ENCODE measurements at regions not wholly inside any gene's neighbourhood (a gene's known extent, or its start where the extent isn't known, plus 50 kb on each side); places are given as distances from the start of the nearest gene placed in this dataset.

DNA sequence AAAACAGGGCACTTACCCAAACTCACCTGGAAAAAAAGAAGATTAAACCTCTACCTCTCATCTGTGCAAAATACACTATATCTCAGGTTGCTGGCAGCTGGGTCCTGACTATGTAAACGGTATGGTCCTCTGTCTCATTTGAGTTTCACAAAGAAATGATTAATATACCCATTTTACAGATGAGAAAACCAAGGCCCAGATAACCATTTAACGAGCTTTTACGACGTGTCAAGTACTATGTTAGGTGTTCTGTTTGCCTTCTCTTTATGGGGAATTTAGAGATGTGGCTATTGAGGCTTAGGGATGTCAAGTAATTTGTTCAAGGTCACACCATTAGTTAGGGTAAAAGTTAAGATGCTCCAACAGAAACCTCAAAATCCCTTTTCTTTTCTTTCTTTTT lies 140.4 kb upstream of the USP24 start:
- POLR2A ChIA-PET (ENCODE audit: partially characterized antibody) = no interaction called here
- Histone ChIP-seq H3K4me1 (replicated peaks in 1 of 4; ENCODE audit: control insufficient read depth in 3 of 4, insufficient read depth in 4 of 4, low read length in 3 of 4) (no peaks in the 10 kb centered on the region), H3K79me1 (ENCODE audit: low read depth, low read length) (no peaks in the 10 kb centered on the region), H4K8ac (ENCODE audit: extremely low read depth, insufficient read depth, low read length) (no peak overlapping the region), H3K9ac (replicated peaks in 1 of 4; ENCODE audit: extremely low read depth in 1 of 4, low read depth in 3 of 4, low read length in 3 of 4) (no peak overlapping the region), H2BK120ac (replicated peaks; ENCODE audit: low read depth, low read length) (no peak overlapping the region), H3K18ac (ENCODE audit: extremely low read depth, low read length) (no peak overlapping the region), H3K36me3 (ENCODE audit: control insufficient read depth in 2 of 4, insufficient read depth in 4 of 4, low read length in 3 of 4) (no peaks in the 10 kb centered on the region), H2BK15ac (ENCODE audit: low read length) (no peak overlapping the region), H3K4me2 (ENCODE audit: insufficient read depth in 1 of 2, low read depth in 2 of 2, low read length in 2 of 2) (no peak overlapping the region), H3K14ac (ENCODE audit: insufficient read length) (no peak overlapping the region), H3K9me3 (ENCODE audit: insufficient read depth in 2 of 2, low read depth in 1 of 2, low read length in 1 of 2) (no peaks in the 10 kb centered on the region), H3K56ac (replicated peaks; ENCODE audit: insufficient read length, low read depth, low read length) (no peak overlapping the region), H3K79me2 (ENCODE audit: control insufficient read depth in 1 of 2, insufficient read depth in 2 of 2, low read length in 2 of 2) (no peaks in the 10 kb centered on the region), H3K4me3 (ENCODE audit: extremely low read depth in 1 of 4, insufficient read depth in 2 of 4, low read depth in 3 of 4, low read length in 4 of 4) (no peak overlapping the region), H3K27ac (ENCODE audit: low read depth, low read length) (no peak overlapping the region), H2BK5ac (ENCODE audit: low read depth, low read length) (no peak overlapping the region), H2BK12ac (ENCODE audit: low read depth, low read length) (no peak overlapping the region), H2AFZ (ENCODE audit: low read length) (no peak overlapping the region), H2BK20ac (ENCODE audit: low read length) (no peak overlapping the region), H3K23me2 (ENCODE audit: low read depth, low read length) (no peaks in the 10 kb centered on the region), H4K20me1 (replicated peaks in 1 of 2; ENCODE audit: control insufficient read depth in 1 of 2, insufficient read depth in 2 of 2, low read length in 2 of 2) (no peaks in the 10 kb centered on the region), H2AK5ac (ENCODE audit: low read depth, low read length) (no peak overlapping the region), H3K27me3 (replicated peaks in 1 of 4; ENCODE audit: control insufficient read depth in 3 of 4, extremely low read depth in 1 of 4, insufficient read depth in 3 of 4, low read length in 3 of 4) (no peaks in the 10 kb centered on the region), H3K23ac (ENCODE audit: insufficient read length) (no peak overlapping the region), H3K4ac (replicated peaks; ENCODE audit: insufficient read length, low read depth, low read length) (no peak overlapping the region), H4K91ac (replicated peaks; ENCODE audit: insufficient read length, low read length) (no peak overlapping the region), H4K5ac (ENCODE audit: insufficient read length, low read depth, low read length) (no peak overlapping the region)
- WGBS, 2 experiments (ENCODE audit: extremely low coverage in 1 of 2, insufficient coverage in 1 of 2, insufficient read length in 1 of 2, insufficient replicate concordance in 2 of 2, low coverage in 1 of 2, low lambda C conversion rate in 2 of 2, missing lambda C conversion rate in 1 of 2) = 85% methylated on average over 4 of the region's 4 CpGs; no CpG with 5 or more reads in 1 of the 2 experiments
- FAIRE-seq (no peak), DNase-seq (ENCODE audit: low read depth in 1 of 2, low spot score in 2 of 2) (no peak)
- CTCF ChIA-PET (ENCODE audit: partially characterized antibody) = interaction anchor here (1.1 to 4.9 kb wide), 2 partner anchors 20 to 30 kb away, joined by 3 to 21 read pairs; no protein-coding TSS in a partner anchor
- TF ChIP-seq SP2 (IDR thresholded peaks at IDR 0.05; ENCODE audit: low read length) (no peak), RAD21 (IDR thresholded peaks at IDR 0.05 in 1 of 2, conservative IDR thresholded peaks at IDR 0.05 in 1 of 2; ENCODE audit: low read depth in 2 of 2, low read length in 2 of 2) (no peak), POLR2AphosphoS5 (IDR thresholded peaks at IDR 0.05; ENCODE audit: low read depth, low read length) (no peak), FOSL1 (IDR thresholded peaks at IDR 0.05; ENCODE audit: insufficient read depth, low read depth, low read length) (no peak), SAP30 (IDR thresholded peaks at IDR 0.05; ENCODE audit: insufficient read depth, insufficient replicate concordance, low read length) (no peak), SIX5 (IDR thresholded peaks at IDR 0.05; ENCODE audit: low read depth, low read length) (no peak), EGR1 (IDR thresholded peaks at IDR 0.05; ENCODE audit: borderline replicate concordance, low read depth, low read length) (no peak), BRCA1 (IDR thresholded peaks at IDR 0.05; ENCODE audit: low read depth, low read length) (no peak), TAF7 (optimal IDR thresholded peaks at IDR 0.05; ENCODE audit: borderline replicate concordance, low read depth, low read length) (no peak), SIN3A (conservative IDR thresholded peaks at IDR 0.05 in 1 of 2, IDR thresholded peaks at IDR 0.05 in 1 of 2; ENCODE audit: low read depth in 1 of 2, low read length in 2 of 2) (no peak), POLR2A (IDR thresholded peaks at IDR 0.05; ENCODE audit: control extremely low read depth in 1 of 2, low read depth in 2 of 2, low read length in 2 of 2) (no peak)
- TF ChIP-seq, protein P1, sequence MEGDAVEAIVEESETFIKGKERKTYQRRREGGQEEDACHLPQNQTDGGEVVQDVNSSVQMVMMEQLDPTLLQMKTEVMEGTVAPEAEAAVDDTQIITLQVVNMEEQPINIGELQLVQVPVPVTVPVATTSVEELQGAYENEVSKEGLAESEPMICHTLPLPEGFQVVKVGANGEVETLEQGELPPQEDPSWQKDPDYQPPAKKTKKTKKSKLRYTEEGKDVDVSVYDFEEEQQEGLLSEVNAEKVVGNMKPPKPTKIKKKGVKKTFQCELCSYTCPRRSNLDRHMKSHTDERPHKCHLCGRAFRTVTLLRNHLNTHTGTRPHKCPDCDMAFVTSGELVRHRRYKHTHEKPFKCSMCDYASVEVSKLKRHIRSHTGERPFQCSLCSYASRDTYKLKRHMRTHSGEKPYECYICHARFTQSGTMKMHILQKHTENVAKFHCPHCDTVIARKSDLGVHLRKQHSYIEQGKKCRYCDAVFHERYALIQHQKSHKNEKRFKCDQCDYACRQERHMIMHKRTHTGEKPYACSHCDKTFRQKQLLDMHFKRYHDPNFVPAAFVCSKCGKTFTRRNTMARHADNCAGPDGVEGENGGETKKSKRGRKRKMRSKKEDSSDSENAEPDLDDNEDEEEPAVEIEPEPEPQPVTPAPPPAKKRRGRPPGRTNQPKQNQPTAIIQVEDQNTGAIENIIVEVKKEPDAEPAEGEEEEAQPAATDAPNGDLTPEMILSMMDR (IDR thresholded peaks at IDR 0.05; ENCODE audit: control extremely low read depth in 1 of 3, insufficient read depth in 1 of 3, low read depth in 1 of 3, low read length in 3 of 3) = no peak
